ENCODE measurements at regions not wholly inside any gene's neighbourhood (a gene's known extent, or its start where the extent isn't known, plus 50 kb on each side); places are given as distances from the start of the nearest gene placed in this dataset.

DNA sequence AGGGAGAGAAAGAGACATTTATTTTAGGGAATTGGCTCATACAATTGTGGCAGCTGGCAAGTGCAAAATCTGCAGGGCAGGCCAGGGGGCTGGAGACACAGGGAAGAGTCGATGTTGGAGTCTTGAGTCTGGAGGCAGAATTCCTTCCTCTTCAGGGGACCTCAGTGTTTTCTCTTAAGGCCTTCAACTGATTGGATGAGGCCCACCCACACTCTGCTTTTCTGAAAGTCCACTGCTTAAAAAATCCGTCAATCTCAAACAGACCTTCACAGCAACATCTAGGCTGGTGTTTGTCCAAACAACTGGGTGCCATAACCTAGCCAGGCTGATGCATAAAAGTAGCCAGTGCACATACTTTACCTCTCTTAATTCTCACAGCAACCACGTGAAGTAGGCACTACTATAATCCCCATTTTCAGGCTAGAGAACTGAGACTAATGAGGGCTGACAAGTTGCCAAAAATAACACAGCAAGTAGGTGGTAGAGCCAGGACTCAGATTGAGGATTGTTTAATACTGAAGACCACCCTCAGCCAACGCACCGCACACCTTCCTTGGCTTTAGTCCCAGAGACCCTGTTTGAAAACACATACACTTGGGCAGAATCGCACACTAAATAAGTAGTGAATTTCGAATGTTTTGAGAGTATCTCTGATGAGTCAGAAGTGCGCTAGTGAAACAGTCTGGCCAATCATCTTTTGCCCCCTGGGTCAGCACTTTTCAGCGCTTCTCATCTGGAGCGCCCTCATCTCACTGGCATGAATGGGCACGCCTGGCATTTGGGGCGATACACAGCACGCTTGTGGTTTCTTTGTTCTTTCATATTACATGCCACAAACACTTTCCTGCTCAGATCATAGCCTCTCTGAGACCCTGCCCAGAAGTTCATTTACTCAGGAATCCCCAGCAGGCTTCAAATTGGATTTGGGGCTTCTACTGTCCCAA is 591.4 kb downstream of the CCDC171 start:
- no peak for TF ChIP-seq CTCF (IDR thresholded peaks at IDR 0.05)
- TF ChIP-seq ZFX (IDR thresholded peaks at IDR 0.05; ENCODE audit: borderline replicate concordance): no peak

Measured in 22Rv1 (cell line).